ENCODE measurements at regions not wholly inside any gene's neighbourhood (a gene's known extent, or its start where the extent isn't known, plus 50 kb on each side); places are given as distances from the start of the nearest gene placed in this dataset.
A peak's percentile ranks its signal among the peaks of the same experiment; 100 is the strongest.
"Not testable (repeated sequence)": the region's sequence is repeated elsewhere in the genome, so short reads cannot be mapped to it uniquely, and the experiment has no call there.

GRCh38 chr12:40444174-40444573, 219.4 kb downstream of the LRRK2 start:
- H3K27ac Mint-ChIP-seq (ENCODE audit: unreplicated experiment): no peak overlapping the region
- no peak for DNase-seq (ENCODE audit: extremely low spot score, unreplicated experiment)
- H3K27me3 Mint-ChIP-seq (ENCODE audit: unreplicated experiment): no peaks in the 10 kb centered on the region
- no peaks in the 10 kb centered on the region for H3K9me3 Mint-ChIP-seq (ENCODE audit: unreplicated experiment)
- no peaks in the 10 kb centered on the region for H3K4me1 Mint-ChIP-seq (ENCODE audit: unreplicated experiment)
- H3K36me3 Mint-ChIP-seq (ENCODE audit: unreplicated experiment): no peaks in the 10 kb centered on the region
- no peak for TF ChIP-seq CTCF (IDR thresholded peaks at IDR 0.05)
- no peak overlapping the region for H3K4me3 Mint-ChIP-seq (ENCODE audit: unreplicated experiment)

- Mint-ChIP-seq H3K27ac (ENCODE audit: unreplicated experiment) (no peak overlapping the region), H3K4me3 (ENCODE audit: unreplicated experiment) (no peak overlapping the region), H3K27me3 (ENCODE audit: unreplicated experiment) (no peaks in the 10 kb centered on the region), H3K4me1 (ENCODE audit: unreplicated experiment) (no peaks in the 10 kb centered on the region), H3K36me3 (ENCODE audit: unreplicated experiment) (no peaks in the 10 kb centered on the region), H3K9me3 (ENCODE audit: unreplicated experiment) (no peaks in the 10 kb centered on the region)
- DNase-seq (ENCODE audit: extremely low spot score, unreplicated experiment): no peak
- peak; percentile 42 for TF ChIP-seq CTCF (IDR thresholded peaks at IDR 0.05)
These were observed 221.6 kb downstream of the LRRK2 start for GRCh38 chr12:40446385-40446784.

- H3K27ac Mint-ChIP-seq (ENCODE audit: unreplicated experiment); H3K4me3 Mint-ChIP-seq (ENCODE audit: unreplicated experiment); H3K4me1 Mint-ChIP-seq (ENCODE audit: unreplicated experiment); H3K27me3 Mint-ChIP-seq (ENCODE audit: unreplicated experiment); H3K9me3 Mint-ChIP-seq (ENCODE audit: unreplicated experiment); H3K36me3 Mint-ChIP-seq (ENCODE audit: unreplicated experiment); DNase-seq (ENCODE audit: extremely low spot score, unreplicated experiment): not testable (repeated sequence)
These were observed 223.7 kb downstream of the LRRK2 start for GRCh38 chr12:40448523-40448922.

GRCh38 chr12:40451661-40452060, 226.9 kb downstream of the LRRK2 start:
- H3K4me3 Mint-ChIP-seq (ENCODE audit: unreplicated experiment): no peak overlapping the region
- H3K9me3 Mint-ChIP-seq (ENCODE audit: unreplicated experiment): no peaks in the 10 kb centered on the region

GRCh38 chr12:40464121-40464520, 228.1 kb upstream of the CNTN1 start:
- no peaks in the 10 kb centered on the region for H3K4me1 Mint-ChIP-seq (ENCODE audit: unreplicated experiment)
- no peak for DNase-seq (ENCODE audit: extremely low spot score, unreplicated experiment)
- TF ChIP-seq CTCF (IDR thresholded peaks at IDR 0.05): no peak
- no peaks in the 10 kb centered on the region for H3K36me3 Mint-ChIP-seq (ENCODE audit: unreplicated experiment)
- H3K27ac Mint-ChIP-seq (ENCODE audit: unreplicated experiment): no peak overlapping the region
- H3K9me3 Mint-ChIP-seq (ENCODE audit: unreplicated experiment): no peaks in the 10 kb centered on the region
- H3K27me3 Mint-ChIP-seq (ENCODE audit: unreplicated experiment): no peaks in the 10 kb centered on the region
- H3K4me3 Mint-ChIP-seq (ENCODE audit: unreplicated experiment): no peak overlapping the region

More at GRCh38 chr12:40451661-40452060, 226.9 kb downstream of the LRRK2 start:
- no peaks in the 10 kb centered on the region for H3K4me1 Mint-ChIP-seq (ENCODE audit: unreplicated experiment)
- H3K27me3 Mint-ChIP-seq (ENCODE audit: unreplicated experiment): peaks cover 2% of the 10 kb centered on the region
- DNase-seq (ENCODE audit: extremely low spot score, unreplicated experiment): no peak
- H3K36me3 Mint-ChIP-seq (ENCODE audit: unreplicated experiment): no peaks in the 10 kb centered on the region
- no peak for TF ChIP-seq CTCF (IDR thresholded peaks at IDR 0.05)
- H3K27ac Mint-ChIP-seq (ENCODE audit: unreplicated experiment): no peak overlapping the region

GRCh38 chr12:40469736-40470135, 222.5 kb upstream of the CNTN1 start:
- Mint-ChIP-seq H3K36me3 (ENCODE audit: unreplicated experiment) (no peaks in the 10 kb centered on the region), H3K27me3 (ENCODE audit: unreplicated experiment) (no peaks in the 10 kb centered on the region), H3K27ac (ENCODE audit: unreplicated experiment) (no peak overlapping the region), H3K4me1 (ENCODE audit: unreplicated experiment) (no peaks in the 10 kb centered on the region), H3K4me3 (ENCODE audit: unreplicated experiment) (no peak overlapping the region), H3K9me3 (ENCODE audit: unreplicated experiment) (no peaks in the 10 kb centered on the region)
- no peak for TF ChIP-seq CTCF (IDR thresholded peaks at IDR 0.05)
- DNase-seq (ENCODE audit: extremely low spot score, unreplicated experiment): no peak
